PC-9 (cell line): ENCODE measurements at regions not wholly inside any gene's neighbourhood (a gene's known extent, or its start where the extent isn't known, plus 50 kb on each side); places are given as distances from the start of the nearest gene placed in this dataset.

Experiments
- BruUV-seq: library from RNA; stranded (reverse); fragments of 400-500 nt; replicated peaks from 2 replicates; lab custom pipeline; 2021; lab: Mats Ljungman, UMichigan
- CTCF ChIA-PET: fragments of 300-600 bp; sonication (Branson Sonifier 250); formaldehyde crosslinking; loops from one replicate; lab custom pipeline; 2022; ENCODE audit warnings: antibody characterized with exemption; lab: Charles Lee
- POLR2A ChIA-PET: fragments of 300-600 bp; sonication (Branson Sonifier 250); formaldehyde crosslinking; loops from one replicate; lab custom pipeline; 2022; ENCODE audit warnings: antibody characterized with exemption; ENCODE audit not compliant: unreplicated experiment; lab: Charles Lee
- DNase-seq, 2 experiments: peaks; one replicate each; pipeline versions ENCODE4 v3.0.0 to v3.0.0-alpha.2; 2015 to 2022; ENCODE audit warnings: mixed read lengths in 1 of 2
- H2AFZ ChIP-seq: fragments of 200-600 bp; sonication (generic); 2 replicates; pipeline ENCODE4 v1.8.1; 2017; ENCODE audit warnings: antibody characterized with exemption
- H3F3A ChIP-seq: fragments of 200-600 bp; sonication (generic); 2 replicates; pipeline ENCODE4 v1.8.1; 2017; ENCODE audit warnings: antibody characterized with exemption, mild to moderate bottlenecking, low read depth; ENCODE audit not compliant: insufficient read depth
- H3K27ac ChIP-seq: fragments of 200-600 bp; sonication (generic); 2 replicates; pipeline ENCODE4 v1.6.1; 2016; ENCODE audit warnings: mixed run types
- H3K27me3 ChIP-seq: fragments of 200-600 bp; sonication (generic); 2 replicates; pipeline ENCODE4 v1.6.1; 2016; ENCODE audit warnings: low read depth, mixed run types; ENCODE audit not compliant: insufficient read depth
- H3K36me3 ChIP-seq: fragments of 200-600 bp; sonication (generic); 2 replicates; pipeline ENCODE4 v1.6.1; 2016; ENCODE audit warnings: low read depth, mixed run types
- H3K4me1 ChIP-seq: fragments of 200-600 bp; sonication (generic); replicated peaks from 2 replicates; pipeline ENCODE4 v1.6.1; 2016; ENCODE audit warnings: mixed run types; ENCODE audit not compliant: insufficient read depth
- H3K4me2 ChIP-seq: fragments of 200-600 bp; sonication (generic); 2 replicates; pipeline ENCODE4 v1.6.1; 2017; ENCODE audit warnings: mixed run types
- H3K4me3 ChIP-seq: fragments of 200-600 bp; sonication (generic); 2 replicates; pipeline ENCODE4 v1.6.1; 2016; ENCODE audit warnings: mixed run types
- H3K79me2 ChIP-seq: fragments of 200-600 bp; sonication (generic); 2 replicates; pipeline ENCODE4 v1.6.1; 2017; ENCODE audit warnings: low read depth, mixed run types
- H3K9me2 ChIP-seq: fragments of 200-600 bp; sonication (generic); 2 replicates; pipeline ENCODE4 v1.8.1; 2017; ENCODE audit warnings: mild to moderate bottlenecking; ENCODE audit not compliant: insufficient read depth
- H3K9me3 ChIP-seq: fragments of 200-600 bp; sonication (generic); 2 replicates; pipeline ENCODE4 v1.8.1; 2016; ENCODE audit warnings: low read depth; ENCODE audit not compliant: insufficient read depth
- H4K20me1 ChIP-seq: fragments of 200-600 bp; sonication (generic); 2 replicates; pipeline ENCODE4 v1.8.1; 2017; ENCODE audit not compliant: insufficient read depth
- EZH2 ChIP-seq: fragments of 200-600 bp; sonication (generic); IDR thresholded peaks from 2 replicates; pipeline ENCODE4 v1.8.0; 2017; ENCODE audit warnings: antibody characterized with exemption, low read depth
- intact Hi-C: fragments of 100-400 bp; cut with micrococcal nuclease; formaldehyde crosslinking; loops from one replicate; pipeline ENCODE4 v1.10.0; 2022; ENCODE audit not compliant: unreplicated experiment
- TF ChIP-seq, protein P1 (sequence below): fragments of 200-600 bp; sonication (generic); conservative IDR thresholded peaks from 2 replicates; pipeline ENCODE4 v1.6.1; 2017; ENCODE audit warnings: mixed run types, antibody characterized with exemption, mild to moderate bottlenecking, moderate library complexity

- Histone ChIP-seq H2AFZ (no peak overlapping the region), H3K4me2 (no peak overlapping the region), H3K4me3 (no peak overlapping the region), H3F3A (no peaks in the 10 kb centered on the region), H4K20me1 (no peaks in the 10 kb centered on the region), H3K9me2 (no peaks in the 10 kb centered on the region), H3K27ac (no peak overlapping the region), H3K4me1 (no peaks in the 10 kb centered on the region), H3K27me3 (peaks cover 26% of the 10 kb centered on the region), H3K9me3 (no peaks in the 10 kb centered on the region), H3K79me2 (no peaks in the 10 kb centered on the region), H3K36me3 (no peaks in the 10 kb centered on the region)
- ChIA-PET POLR2A (no interaction called here), CTCF (no interaction called here)
- no TSS peak for BruUV-seq
- no peak for DNase-seq
- TF ChIP-seq, protein P1, sequence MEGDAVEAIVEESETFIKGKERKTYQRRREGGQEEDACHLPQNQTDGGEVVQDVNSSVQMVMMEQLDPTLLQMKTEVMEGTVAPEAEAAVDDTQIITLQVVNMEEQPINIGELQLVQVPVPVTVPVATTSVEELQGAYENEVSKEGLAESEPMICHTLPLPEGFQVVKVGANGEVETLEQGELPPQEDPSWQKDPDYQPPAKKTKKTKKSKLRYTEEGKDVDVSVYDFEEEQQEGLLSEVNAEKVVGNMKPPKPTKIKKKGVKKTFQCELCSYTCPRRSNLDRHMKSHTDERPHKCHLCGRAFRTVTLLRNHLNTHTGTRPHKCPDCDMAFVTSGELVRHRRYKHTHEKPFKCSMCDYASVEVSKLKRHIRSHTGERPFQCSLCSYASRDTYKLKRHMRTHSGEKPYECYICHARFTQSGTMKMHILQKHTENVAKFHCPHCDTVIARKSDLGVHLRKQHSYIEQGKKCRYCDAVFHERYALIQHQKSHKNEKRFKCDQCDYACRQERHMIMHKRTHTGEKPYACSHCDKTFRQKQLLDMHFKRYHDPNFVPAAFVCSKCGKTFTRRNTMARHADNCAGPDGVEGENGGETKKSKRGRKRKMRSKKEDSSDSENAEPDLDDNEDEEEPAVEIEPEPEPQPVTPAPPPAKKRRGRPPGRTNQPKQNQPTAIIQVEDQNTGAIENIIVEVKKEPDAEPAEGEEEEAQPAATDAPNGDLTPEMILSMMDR = no peak
- TF ChIP-seq EZH2 = no peak
- intact Hi-C loops = no loop called here
These were observed 342.2 kb downstream of the ETNK1 start for GRCh38 chr12:22967171-22967570.

DNA sequence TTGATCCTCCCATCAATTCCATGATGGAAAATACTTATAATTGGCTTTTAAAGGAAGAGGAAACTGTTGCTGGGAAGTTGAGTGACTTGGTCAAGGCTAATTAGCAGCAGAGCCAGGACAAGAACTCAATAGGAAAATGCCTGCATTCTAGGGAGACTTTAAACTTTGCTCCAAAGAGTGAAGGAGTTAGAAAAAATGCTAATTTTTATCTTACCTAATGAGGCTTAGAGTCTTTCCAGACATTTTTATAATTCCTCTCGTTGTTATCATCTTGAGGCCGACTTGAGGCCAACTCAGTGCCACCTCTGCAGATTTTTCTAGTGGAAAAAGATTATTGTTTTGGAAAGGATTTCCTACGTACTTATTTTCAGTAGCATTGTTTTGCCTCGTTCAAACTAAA is 344.6 kb downstream of the ETNK1 start:
- Histone ChIP-seq H3K79me2 (no peaks in the 10 kb centered on the region), H3F3A (no peaks in the 10 kb centered on the region), H3K27ac (no peak overlapping the region), H3K27me3 (0 out of 2 replicates have a peak, but pooled peaks cover 4% of the 10 kb centered on the region), H3K9me3 (no peaks in the 10 kb centered on the region), H3K9me2 (no peaks in the 10 kb centered on the region), H3K4me3 (no peak overlapping the region), H2AFZ (no peak overlapping the region), H4K20me1 (no peaks in the 10 kb centered on the region), H3K4me2 (no peak overlapping the region), H3K4me1 (no peaks in the 10 kb centered on the region), H3K36me3 (no peaks in the 10 kb centered on the region)
- CTCF ChIA-PET = no interaction called here
- no peak for DNase-seq
- BruUV-seq = no TSS peak
- intact Hi-C loops = no loop called here
- TF ChIP-seq EZH2 = no peak
- TF ChIP-seq, protein P1 = no peak
- POLR2A ChIA-PET = no interaction called here

- Histone ChIP-seq H3K4me2 (no peak overlapping the region), H2AFZ (no peak overlapping the region)
- BruUV-seq = no TSS peak
These were observed 346.3 kb downstream of the ETNK1 start for GRCh38 chr12:22971247-22971646.

More at GRCh38 chr12:22971247-22971646, 346.3 kb downstream of the ETNK1 start:
- Histone ChIP-seq H3F3A (no peaks in the 10 kb centered on the region), H3K36me3 (no peaks in the 10 kb centered on the region), H3K9me3 (no peaks in the 10 kb centered on the region), H3K27ac (no peak overlapping the region), H3K27me3 (no peaks in the 10 kb centered on the region), H3K4me1 (no peaks in the 10 kb centered on the region), H3K4me3 (no peak overlapping the region), H3K9me2 (no peaks in the 10 kb centered on the region), H4K20me1 (no peaks in the 10 kb centered on the region), H3K79me2 (no peaks in the 10 kb centered on the region)
- DNase-seq = no peak
- POLR2A ChIA-PET = no interaction called here
- TF ChIP-seq, protein P1 = no peak
- TF ChIP-seq EZH2 = no peak
- CTCF ChIA-PET = no interaction called here
- intact Hi-C loops = no loop called here
